ENCODE measurements at regions not wholly inside any gene's neighbourhood (a gene's known extent, or its start where the extent isn't known, plus 50 kb on each side); places are given as distances from the start of the nearest gene placed in this dataset.

GRCh38 chr9:93900971-93901861, 53.9 kb downstream of the BARX1 start:
- H3K4me3 ChIP-seq (ENCODE audit: low read depth, low read length) = no peak overlapping the region
- DNase-seq (ENCODE audit: low read depth) = no peak
- TF ChIP-seq, protein P1, sequence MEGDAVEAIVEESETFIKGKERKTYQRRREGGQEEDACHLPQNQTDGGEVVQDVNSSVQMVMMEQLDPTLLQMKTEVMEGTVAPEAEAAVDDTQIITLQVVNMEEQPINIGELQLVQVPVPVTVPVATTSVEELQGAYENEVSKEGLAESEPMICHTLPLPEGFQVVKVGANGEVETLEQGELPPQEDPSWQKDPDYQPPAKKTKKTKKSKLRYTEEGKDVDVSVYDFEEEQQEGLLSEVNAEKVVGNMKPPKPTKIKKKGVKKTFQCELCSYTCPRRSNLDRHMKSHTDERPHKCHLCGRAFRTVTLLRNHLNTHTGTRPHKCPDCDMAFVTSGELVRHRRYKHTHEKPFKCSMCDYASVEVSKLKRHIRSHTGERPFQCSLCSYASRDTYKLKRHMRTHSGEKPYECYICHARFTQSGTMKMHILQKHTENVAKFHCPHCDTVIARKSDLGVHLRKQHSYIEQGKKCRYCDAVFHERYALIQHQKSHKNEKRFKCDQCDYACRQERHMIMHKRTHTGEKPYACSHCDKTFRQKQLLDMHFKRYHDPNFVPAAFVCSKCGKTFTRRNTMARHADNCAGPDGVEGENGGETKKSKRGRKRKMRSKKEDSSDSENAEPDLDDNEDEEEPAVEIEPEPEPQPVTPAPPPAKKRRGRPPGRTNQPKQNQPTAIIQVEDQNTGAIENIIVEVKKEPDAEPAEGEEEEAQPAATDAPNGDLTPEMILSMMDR (IDR thresholded peaks at IDR 0.05; ENCODE audit: control insufficient read depth, extremely low read depth, insufficient read depth) = no peak

DNA sequence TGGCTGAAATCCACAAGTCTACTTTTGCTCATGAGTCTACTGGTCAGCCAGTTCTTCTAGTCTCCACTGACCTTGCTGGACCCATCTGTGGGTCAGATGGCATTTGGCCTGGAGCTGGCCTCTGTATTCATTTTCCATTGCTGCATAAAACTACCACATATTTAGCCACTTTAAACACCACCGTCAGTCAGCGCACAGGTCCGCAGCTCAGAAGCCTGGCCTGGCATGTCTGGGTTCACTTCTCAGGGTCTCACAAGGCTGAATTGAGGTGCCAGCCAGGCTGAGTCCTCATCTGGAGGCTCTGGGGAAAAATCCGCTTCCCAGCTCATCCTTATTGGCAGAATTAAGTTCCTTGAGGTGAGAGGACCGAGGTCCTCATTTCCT, 54.7 kb downstream of the BARX1 start:
- no peak overlapping the region for H3K4me3 ChIP-seq (ENCODE audit: low read depth, low read length)
- TF ChIP-seq, protein P1 (IDR thresholded peaks at IDR 0.05; ENCODE audit: control insufficient read depth, extremely low read depth, insufficient read depth) = no peak
- DNase-seq (ENCODE audit: low read depth) = no peak

GRCh38 chr9:93899609-93900435, 55.3 kb downstream of the BARX1 start:
- H3K4me3 ChIP-seq (ENCODE audit: low read depth, low read length) = no peak overlapping the region
- TF ChIP-seq, protein P1 (IDR thresholded peaks at IDR 0.05; ENCODE audit: control insufficient read depth, extremely low read depth, insufficient read depth) = no peak
- DNase-seq (ENCODE audit: low read depth) = no peak

- TF ChIP-seq, protein P1 (IDR thresholded peaks at IDR 0.05; ENCODE audit: control insufficient read depth, extremely low read depth, insufficient read depth) = no peak
- DNase-seq (ENCODE audit: low read depth) = no peak
- no peak overlapping the region for H3K4me3 ChIP-seq (ENCODE audit: low read depth, low read length)
Measured at GRCh38 chr9:93898502-93899426, 56.4 kb downstream of the BARX1 start.

GRCh38 chr9:93898026-93898425, 57.1 kb downstream of the BARX1 start:
- H3K4me3 ChIP-seq (ENCODE audit: low read depth, low read length) = no peak overlapping the region

More at GRCh38 chr9:93898026-93898425, 57.1 kb downstream of the BARX1 start:
- DNase-seq (ENCODE audit: low read depth) = no peak
- TF ChIP-seq, protein P1 (IDR thresholded peaks at IDR 0.05; ENCODE audit: control insufficient read depth, extremely low read depth, insufficient read depth) = no peak
